ENCODE measurements at regions not wholly inside any gene's neighbourhood (a gene's known extent, or its start where the extent isn't known, plus 50 kb on each side); places are given as distances from the start of the nearest gene placed in this dataset.

DNA sequence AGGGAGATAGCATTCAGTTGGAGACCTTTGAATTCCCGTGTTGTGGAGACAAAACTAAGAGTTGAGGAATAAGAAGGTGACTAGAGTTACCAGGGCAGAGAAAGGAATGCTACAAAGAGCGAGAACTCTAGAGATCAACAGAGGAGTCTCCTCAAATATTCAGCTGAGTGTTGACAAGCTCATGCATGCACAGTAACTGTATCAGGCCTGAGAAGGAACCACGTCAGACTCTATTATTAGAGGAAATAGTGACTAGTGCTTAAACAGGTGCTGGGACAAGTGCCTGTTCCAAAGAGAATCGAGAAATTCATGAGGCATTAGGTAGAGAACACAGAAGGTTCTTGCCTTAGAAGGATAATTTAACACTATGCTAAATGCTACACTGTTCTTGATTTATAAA lies 333.8 kb upstream of the CHORDC1 start:
- DNase-seq (ENCODE audit: low read depth) = no peak
- TF ChIP-seq, protein P1, sequence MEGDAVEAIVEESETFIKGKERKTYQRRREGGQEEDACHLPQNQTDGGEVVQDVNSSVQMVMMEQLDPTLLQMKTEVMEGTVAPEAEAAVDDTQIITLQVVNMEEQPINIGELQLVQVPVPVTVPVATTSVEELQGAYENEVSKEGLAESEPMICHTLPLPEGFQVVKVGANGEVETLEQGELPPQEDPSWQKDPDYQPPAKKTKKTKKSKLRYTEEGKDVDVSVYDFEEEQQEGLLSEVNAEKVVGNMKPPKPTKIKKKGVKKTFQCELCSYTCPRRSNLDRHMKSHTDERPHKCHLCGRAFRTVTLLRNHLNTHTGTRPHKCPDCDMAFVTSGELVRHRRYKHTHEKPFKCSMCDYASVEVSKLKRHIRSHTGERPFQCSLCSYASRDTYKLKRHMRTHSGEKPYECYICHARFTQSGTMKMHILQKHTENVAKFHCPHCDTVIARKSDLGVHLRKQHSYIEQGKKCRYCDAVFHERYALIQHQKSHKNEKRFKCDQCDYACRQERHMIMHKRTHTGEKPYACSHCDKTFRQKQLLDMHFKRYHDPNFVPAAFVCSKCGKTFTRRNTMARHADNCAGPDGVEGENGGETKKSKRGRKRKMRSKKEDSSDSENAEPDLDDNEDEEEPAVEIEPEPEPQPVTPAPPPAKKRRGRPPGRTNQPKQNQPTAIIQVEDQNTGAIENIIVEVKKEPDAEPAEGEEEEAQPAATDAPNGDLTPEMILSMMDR (IDR thresholded peaks at IDR 0.05; ENCODE audit: low read depth, low read length, missing control alignments) = no peak
- no peak overlapping the region for H3K4me3 ChIP-seq (ENCODE audit: low read depth, low read length)

DNA sequence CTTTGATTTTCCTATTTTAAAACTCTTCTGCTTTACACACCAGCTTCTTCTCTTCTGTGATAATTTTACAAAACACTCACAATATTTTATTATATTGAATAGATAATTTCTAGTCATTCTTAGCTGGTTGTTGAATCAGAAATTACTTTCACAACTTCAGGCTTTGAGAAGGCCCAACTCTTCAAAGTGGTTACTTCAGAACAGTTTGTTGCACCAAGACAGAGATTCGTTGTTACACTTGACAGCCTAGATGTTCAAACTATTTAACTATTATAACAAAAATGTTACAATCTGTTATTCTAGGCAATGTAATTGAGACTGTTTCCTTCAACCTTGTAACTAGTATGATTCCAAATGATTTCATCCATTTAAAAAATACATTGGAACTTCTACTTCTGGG lies 333.2 kb upstream of the CHORDC1 start:
- TF ChIP-seq, protein P1 (IDR thresholded peaks at IDR 0.05; ENCODE audit: low read depth, low read length, missing control alignments) = no peak
- no peak overlapping the region for H3K4me3 ChIP-seq (ENCODE audit: low read depth, low read length)
- no peak for DNase-seq (ENCODE audit: low read depth)

- no peak for DNase-seq (ENCODE audit: low read depth)
- no peak overlapping the region for H3K4me3 ChIP-seq (ENCODE audit: low read depth, low read length)
- TF ChIP-seq, protein P1 (IDR thresholded peaks at IDR 0.05; ENCODE audit: low read depth, low read length, missing control alignments) = no peak
Measured at GRCh38 chr11:90555477-90555876, 332.6 kb upstream of the CHORDC1 start.

DNA sequence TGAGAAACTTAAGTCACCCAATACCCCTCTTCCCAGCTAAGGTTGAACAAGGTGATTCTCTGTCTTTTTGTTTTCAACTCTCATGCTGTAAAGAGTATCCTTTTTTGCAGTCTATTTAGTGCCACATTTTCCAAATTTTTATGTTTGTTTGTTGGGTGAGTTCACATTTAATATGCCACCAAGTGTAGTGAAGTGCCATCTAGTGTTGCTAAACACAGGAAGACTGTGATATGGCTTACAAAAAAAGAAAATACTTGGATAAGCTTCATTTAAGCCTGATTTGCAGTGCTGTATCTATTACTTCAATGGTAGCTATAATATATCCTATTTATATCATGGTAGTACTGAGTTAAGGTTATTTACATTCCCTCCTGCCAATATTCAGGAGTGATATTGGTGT lies 319.2 kb upstream of the CHORDC1 start:
- DNase-seq (ENCODE audit: low read depth) = no peak
- TF ChIP-seq, protein P1 (IDR thresholded peaks at IDR 0.05; ENCODE audit: low read depth, low read length, missing control alignments) = no peak
- no peak overlapping the region for H3K4me3 ChIP-seq (ENCODE audit: low read depth, low read length)

DNA sequence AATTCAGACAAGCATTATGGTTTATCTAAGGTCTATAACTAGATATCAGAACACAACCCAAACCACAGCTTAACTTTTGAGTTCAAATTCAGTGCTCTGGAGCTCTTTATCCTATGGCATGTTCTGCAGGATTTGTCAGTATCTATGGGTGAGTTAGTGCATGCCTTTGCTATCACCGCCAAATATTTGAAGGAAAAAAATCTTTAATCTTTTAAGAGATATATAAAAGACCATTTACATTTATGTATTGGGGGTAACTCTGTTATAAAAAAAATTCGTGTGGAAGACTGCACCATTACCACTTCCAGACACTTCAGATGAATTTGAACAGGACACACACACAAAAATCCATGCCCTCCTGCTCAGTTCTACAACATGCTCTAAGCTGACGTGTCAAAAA lies 313.5 kb upstream of the CHORDC1 start:
- no peak for DNase-seq (ENCODE audit: low read depth)
- no peak overlapping the region for H3K4me3 ChIP-seq (ENCODE audit: low read depth, low read length)
- TF ChIP-seq, protein P1 (IDR thresholded peaks at IDR 0.05; ENCODE audit: low read depth, low read length, missing control alignments) = no peak

GRCh38 chr11:90532125-90532524 lies 309.3 kb upstream of the CHORDC1 start:
- DNase-seq (ENCODE audit: low read depth) = no peak
- TF ChIP-seq, protein P1 (IDR thresholded peaks at IDR 0.05; ENCODE audit: low read depth, low read length, missing control alignments) = no peak
- H3K4me3 ChIP-seq (ENCODE audit: low read depth, low read length) = no peak overlapping the region

DNA sequence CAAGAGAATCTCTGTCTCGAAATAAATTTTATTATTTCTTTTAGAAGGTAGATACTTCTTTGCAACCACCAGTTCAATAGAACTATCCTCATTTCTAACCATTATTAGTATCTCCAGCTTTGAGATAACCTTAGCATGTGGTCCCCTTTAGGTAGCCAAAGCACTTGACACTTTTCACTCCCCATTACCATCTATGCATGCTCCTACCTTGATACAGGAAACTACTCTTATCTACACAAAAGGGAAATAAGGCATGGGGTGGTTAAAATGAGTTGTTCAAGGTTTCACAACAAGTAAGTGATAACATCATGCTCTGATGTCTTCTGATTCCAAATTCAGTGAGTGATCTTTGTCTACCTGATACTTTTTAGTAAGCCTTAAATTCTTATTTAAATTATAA lies 308.2 kb upstream of the CHORDC1 start:
- no peak for DNase-seq (ENCODE audit: low read depth)
- TF ChIP-seq, protein P1 (IDR thresholded peaks at IDR 0.05; ENCODE audit: low read depth, low read length, missing control alignments) = no peak

More for the DNA sequence above, 308.2 kb upstream of the CHORDC1 start:
- no peak overlapping the region for H3K4me3 ChIP-seq (ENCODE audit: low read depth, low read length)
